ENCODE measurements at regions not wholly inside any gene's neighbourhood (a gene's known extent, or its start where the extent isn't known, plus 50 kb on each side); places are given as distances from the start of the nearest gene placed in this dataset.

DNA sequence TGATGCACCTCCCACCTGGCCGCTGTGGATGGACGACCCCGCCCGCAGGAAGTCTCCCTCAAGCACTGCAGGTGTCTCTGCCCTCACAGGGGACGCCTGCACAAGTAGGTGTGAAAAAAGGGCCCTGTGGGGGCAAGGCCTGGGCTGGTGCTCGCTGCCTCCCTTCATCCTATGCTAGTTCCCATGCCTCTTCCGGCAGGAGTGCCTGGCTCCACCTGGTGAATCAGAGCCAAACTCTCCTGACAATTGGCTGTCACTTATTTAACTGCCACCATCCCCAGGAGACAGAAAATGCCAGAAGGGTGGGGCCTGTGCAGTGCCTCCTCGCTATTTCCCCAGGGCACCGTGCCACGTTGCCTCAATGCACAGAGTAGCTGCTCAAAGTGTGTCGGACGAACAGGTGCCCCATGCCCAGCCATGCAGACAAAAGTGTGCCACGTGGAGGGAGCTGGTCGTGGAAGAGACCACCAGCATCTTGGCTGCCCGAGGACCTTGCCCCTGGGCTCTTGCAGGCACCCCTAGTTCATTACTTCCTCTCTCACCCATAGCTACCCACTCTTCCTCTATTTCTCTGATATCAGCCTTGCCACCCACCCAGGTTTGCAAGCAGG lies 170.7 kb downstream of the SEC14L1 start:
- TF ChIP-seq CTCF (IDR thresholded peaks at IDR 0.05; ENCODE audit: insufficient read depth, low read length, poor library complexity, severe bottlenecking) (no peak), EZH2phosphoT487 (conservative IDR thresholded peaks at IDR 0.05; ENCODE audit: low read length) (no peak)
